Stimulated activated CD4-positive, alpha-beta T cell treated with anti-CD3 and anti-CD28 coated beads, Interleukin-1b, Interleukin-23, amount 100 ng/mL, for 48 hours (primary cell): ENCODE measurements at regions not wholly inside any gene's neighbourhood (a gene's known extent, or its start where the extent isn't known, plus 50 kb on each side); places are given as distances from the start of the nearest gene placed in this dataset.

Experiments
- DNase-seq: peaks from one replicate; pipeline ENCODE4 v3.0.0-alpha.2; 2020

GRCh38 chr4:29521281-29521680, 1198.9 kb upstream of the PCDH7 start:
- DNase-seq: no peak

GRCh38 chr4:29536745-29537144, 1183.4 kb upstream of the PCDH7 start:
- no peak for DNase-seq

GRCh38 chr4:29538889-29539646, 1181.1 kb upstream of the PCDH7 start:
- DNase-seq: no peak

- DNase-seq: no peak
These were observed 1179.6 kb upstream of the PCDH7 start for GRCh38 chr4:29540439-29541102.

- no peak for DNase-seq
These were observed 1178.4 kb upstream of the PCDH7 start for GRCh38 chr4:29541757-29542156.

GRCh38 chr4:29549342-29549741, 1170.8 kb upstream of the PCDH7 start:
- no peak for DNase-seq

- DNase-seq: no peak
These were observed 1168.3 kb upstream of the PCDH7 start for GRCh38 chr4:29551821-29552220.

- DNase-seq: no peak
These were observed 1166.3 kb upstream of the PCDH7 start for GRCh38 chr4:29553846-29554245.

GRCh38 chr4:29558789-29559188, 1161.4 kb upstream of the PCDH7 start:
- no peak for DNase-seq

GRCh38 chr4:29559286-29559685, 1160.9 kb upstream of the PCDH7 start:
- DNase-seq: no peak

GRCh38 chr4:29560452-29560851, 1159.7 kb upstream of the PCDH7 start:
- DNase-seq: no peak

GRCh38 chr4:29565256-29565655, 1154.9 kb upstream of the PCDH7 start:
- DNase-seq: no peak

- no peak for DNase-seq
These were observed 1153.8 kb upstream of the PCDH7 start for GRCh38 chr4:29566371-29566770.

GRCh38 chr4:29571322-29571721, 1148.8 kb upstream of the PCDH7 start:
- DNase-seq: no peak

GRCh38 chr4:29578329-29578728, 1141.8 kb upstream of the PCDH7 start:
- no peak for DNase-seq

GRCh38 chr4:29581457-29581856, 1138.7 kb upstream of the PCDH7 start:
- no peak for DNase-seq

- DNase-seq: no peak
These were observed 1131.6 kb upstream of the PCDH7 start for GRCh38 chr4:29588617-29589016.

GRCh38 chr4:29596228-29596627, 1123.9 kb upstream of the PCDH7 start:
- DNase-seq: no peak

- no peak for DNase-seq
These were observed 1101.0 kb upstream of the PCDH7 start for GRCh38 chr4:29619168-29619567.

GRCh38 chr4:29632199-29632598, 1088.0 kb upstream of the PCDH7 start:
- no peak for DNase-seq

- no peak for DNase-seq
These were observed 1083.2 kb upstream of the PCDH7 start for GRCh38 chr4:29636961-29637360.

GRCh38 chr4:29653221-29653620, 1066.9 kb upstream of the PCDH7 start:
- DNase-seq: no peak

GRCh38 chr4:29680644-29681043, 1039.5 kb upstream of the PCDH7 start:
- DNase-seq: no peak

GRCh38 chr4:29704059-29704458, 1016.1 kb upstream of the PCDH7 start:
- DNase-seq: no peak

- no peak for DNase-seq
These were observed 1011.7 kb upstream of the PCDH7 start for GRCh38 chr4:29708473-29708872.
